HEK293 (cell line): ENCODE measurements at regions not wholly inside any gene's neighbourhood (a gene's known extent, or its start where the extent isn't known, plus 50 kb on each side); places are given as distances from the start of the nearest gene placed in this dataset.

Experiments
- CTCF ChIA-PET: fragments of 350-600 bp; formaldehyde crosslinking; extraction: SDS; loops from one replicate; lab custom pipeline; 2021; ENCODE audit warnings: antibody characterized with exemption; lab: Yijun Ruan, JAX
- POLR2A ChIA-PET: fragments of 300-600 bp; formaldehyde crosslinking; extraction: SDS; loops from one replicate; lab custom pipeline; 2020; ENCODE audit warnings: antibody characterized with exemption, inconsistent platforms; lab: Yijun Ruan, JAX
- H3K27ac ChIP-seq: fragments of 200-500 bp; sonication (Bioruptor generic); 2 replicates; pipeline ENCODE4 v1.5.1; 2014; ENCODE audit warnings: low read depth, low read length, control low read depth, inconsistent platforms; ENCODE audit errors: extremely low read depth
- H3K36me3 ChIP-seq, 2 experiments: fragments of 200-500 bp in 1 of 2; sonication (Bioruptor generic) in 1 of 2; 1 replicate in 1 of 2; 2 replicates in 1 of 2; pipeline ENCODE4 v1.5.1; 2014 to 2017; ENCODE audit warnings: inconsistent platforms in 2 of 2, low read length in 2 of 2; ENCODE audit not compliant: control insufficient read depth in 2 of 2, insufficient read depth in 1 of 2
- H3K4me1 ChIP-seq: fragments of 200-500 bp; sonication (Bioruptor generic); 2 replicates; pipeline ENCODE4 v1.5.1; 2014; ENCODE audit warnings: mild to moderate bottlenecking, low read length, inconsistent platforms; ENCODE audit not compliant: control insufficient read depth, insufficient read depth
- H3K4me3 ChIP-seq: 2 replicates; pipeline ENCODE4 v1.5.1; 2011; ENCODE audit warnings: low read depth, mild to moderate bottlenecking, control low read depth, low read length, moderate library complexity
- H3K9me3 ChIP-seq: fragments of 200-500 bp; sonication (Bioruptor generic); 2 replicates; pipeline ENCODE4 v1.5.1; 2014; ENCODE audit warnings: low read depth, low read length, inconsistent platforms; ENCODE audit not compliant: control insufficient read depth, insufficient read depth
- KLF8 ChIP-seq: fragments of 450-650 bp; formaldehyde crosslinking; IDR thresholded peaks from 2 replicates; pipeline ENCODE4 v1.5.1; 2016; ENCODE audit warnings: missing biosample characterization, missing genetic modification characterization
- PRDM1 ChIP-seq: fragments of 450-650 bp; formaldehyde crosslinking; IDR thresholded peaks from 2 replicates; pipeline ENCODE4; 2016; ENCODE audit warnings: missing biosample characterization, missing genetic modification characterization
- REPIN1 ChIP-seq: fragments of 450-650 bp; formaldehyde crosslinking; IDR thresholded peaks from 2 replicates; pipeline ENCODE4 v1.5.1; 2017; ENCODE audit warnings: missing biosample characterization, missing genetic modification characterization, low read depth
- TCF7L2 ChIP-seq: IDR thresholded peaks from 2 replicates; pipeline ENCODE4 v1.6.1; 2011; ENCODE audit warnings: low read depth, mild to moderate bottlenecking, inconsistent platforms, low read length, moderate library complexity, borderline replicate concordance
- ZNF138 ChIP-seq: fragments of 450-650 bp; formaldehyde crosslinking; IDR thresholded peaks from 2 replicates; pipeline ENCODE4 v1.5.1; 2016; ENCODE audit warnings: missing biosample characterization, missing genetic modification characterization, borderline replicate concordance
- ZNF2 ChIP-seq: fragments of 450-650 bp; formaldehyde crosslinking; IDR thresholded peaks from 2 replicates; pipeline ENCODE4 v1.5.1; 2016; ENCODE audit warnings: missing biosample characterization, missing genetic modification characterization
- ZNF394 ChIP-seq: fragments of 450-650 bp; formaldehyde crosslinking; IDR thresholded peaks from 2 replicates; pipeline ENCODE4 v1.5.1; 2016; ENCODE audit warnings: missing biosample characterization, missing genetic modification characterization, mild to moderate bottlenecking, moderate library complexity, borderline replicate concordance
- ZNF560 ChIP-seq: fragments of 450-650 bp; formaldehyde crosslinking; IDR thresholded peaks from 2 replicates; pipeline ENCODE4 v1.5.1; 2017; ENCODE audit warnings: missing biosample characterization, missing genetic modification characterization, borderline replicate concordance
- ZNF561 ChIP-seq: fragments of 450-650 bp; IDR thresholded peaks from 2 replicates; pipeline ENCODE4 v1.5.1; 2018; ENCODE audit warnings: missing biosample characterization, missing genetic modification characterization, borderline replicate concordance
- ZNF571 ChIP-seq: fragments of 450-650 bp; formaldehyde crosslinking; IDR thresholded peaks from 2 replicates; pipeline ENCODE4 v1.5.0; 2017; ENCODE audit warnings: missing biosample characterization, missing genetic modification characterization
- ZNF600 ChIP-seq: fragments of 450-650 bp; formaldehyde crosslinking; IDR thresholded peaks from 2 replicates; pipeline ENCODE4 v1.5.1; 2016; ENCODE audit warnings: missing biosample characterization, missing genetic modification characterization
- ZNF626 ChIP-seq: fragments of 450-650 bp; sonication (Bioruptor Pico); formaldehyde crosslinking; IDR thresholded peaks from 2 replicates; pipeline ENCODE4 v1.5.1; 2018; ENCODE audit warnings: missing biosample characterization, missing genetic modification characterization, inconsistent platforms
- TF ChIP-seq, protein P1 (sequence below): fragments of 450-650 bp; IDR thresholded peaks from 2 replicates; pipeline ENCODE4 v1.5.1; 2018; ENCODE audit warnings: missing biosample characterization, missing genetic modification characterization
- TF ChIP-seq, protein P2 (sequence below): fragments of 450-650 bp; formaldehyde crosslinking; IDR thresholded peaks from 2 replicates; pipeline ENCODE4 v1.5.1; 2017; ENCODE audit warnings: missing biosample characterization, missing genetic modification characterization
- TF ChIP-seq, protein P3 (sequence below): fragments of 450-650 bp; formaldehyde crosslinking; IDR thresholded peaks from 2 replicates; pipeline ENCODE4 v1.5.1; 2017; ENCODE audit warnings: missing biosample characterization, missing genetic modification characterization
- TF ChIP-seq, protein P4 (sequence below): fragments of 450-650 bp; formaldehyde crosslinking; IDR thresholded peaks from 2 replicates; pipeline ENCODE4 v1.5.1; 2016; ENCODE audit warnings: missing biosample characterization, missing genetic modification characterization
- TF ChIP-seq, protein P5 (sequence below): fragments of 450-650 bp; formaldehyde crosslinking; IDR thresholded peaks from 2 replicates; pipeline ENCODE4 v1.5.1; 2016; ENCODE audit warnings: missing biosample characterization, missing genetic modification characterization

DNA sequence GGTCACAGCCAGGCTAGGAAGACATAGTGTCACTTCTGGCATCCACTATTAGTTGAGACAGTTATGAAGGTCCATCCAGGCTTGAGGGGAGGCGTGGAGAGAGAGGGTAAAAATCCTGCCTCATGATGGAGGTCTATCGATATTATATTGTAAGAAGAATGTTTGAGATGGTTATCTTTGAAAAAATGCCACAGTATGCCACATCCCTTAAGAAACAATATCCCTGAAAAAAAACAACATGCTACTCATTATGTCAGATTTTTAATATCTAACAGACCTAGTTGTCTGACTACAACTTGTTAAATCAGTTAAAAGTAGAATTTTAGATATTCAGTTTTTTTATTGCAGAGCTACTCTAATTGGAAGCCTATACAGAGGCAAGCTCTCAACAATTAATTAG, 121.7 kb upstream of the SLC5A12 start:
- Histone ChIP-seq H3K4me1 (no peaks in the 10 kb centered on the region), H3K4me3 (no peak overlapping the region), H3K9me3 (no peaks in the 10 kb centered on the region), H3K27ac (no peak overlapping the region), H3K36me3 (no peaks in the 10 kb centered on the region)
- CTCF ChIA-PET = interaction anchor here (0.6 kb wide), 1 partner anchor 150 kb away, joined by 4 read pairs; the partner anchor contains the start of gene FIBIN
- POLR2A ChIA-PET = no interaction called here
- no peak for TF ChIP-seq KLF8 (tag by site-specific recombination)
- no peak for TF ChIP-seq PRDM1
- no peak for TF ChIP-seq ZNF571 (tag by site-specific recombination)
- TF ChIP-seq ZNF2 = no peak
- no peak for TF ChIP-seq ZNF600 (tag by site-specific recombination)
- TF ChIP-seq REPIN1 (tag by site-specific recombination) = no peak
- TF ChIP-seq ZNF394 = no peak

DNA sequence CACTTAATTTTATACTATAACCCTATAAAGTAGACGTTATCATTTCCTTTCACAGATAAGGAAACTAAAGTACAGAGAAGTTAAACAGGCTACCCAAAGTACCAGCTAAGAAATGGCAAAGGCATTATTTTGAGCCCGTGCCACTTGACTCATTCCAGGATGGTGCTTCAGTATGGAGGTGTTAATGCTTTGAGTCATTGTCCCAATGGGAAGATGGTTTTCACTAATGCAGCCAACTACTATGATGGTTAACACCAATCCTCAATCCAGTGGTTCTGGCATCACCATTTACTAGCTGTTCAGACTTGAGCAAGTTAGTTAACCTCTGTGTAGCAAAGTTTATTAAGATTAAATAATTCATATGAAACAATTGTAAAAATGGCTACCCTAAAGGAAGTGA, 123.1 kb upstream of the SLC5A12 start:
- H3K9me3 ChIP-seq = no peaks in the 10 kb centered on the region
- H3K4me3 ChIP-seq = no peak overlapping the region
- TF ChIP-seq, protein P1, sequence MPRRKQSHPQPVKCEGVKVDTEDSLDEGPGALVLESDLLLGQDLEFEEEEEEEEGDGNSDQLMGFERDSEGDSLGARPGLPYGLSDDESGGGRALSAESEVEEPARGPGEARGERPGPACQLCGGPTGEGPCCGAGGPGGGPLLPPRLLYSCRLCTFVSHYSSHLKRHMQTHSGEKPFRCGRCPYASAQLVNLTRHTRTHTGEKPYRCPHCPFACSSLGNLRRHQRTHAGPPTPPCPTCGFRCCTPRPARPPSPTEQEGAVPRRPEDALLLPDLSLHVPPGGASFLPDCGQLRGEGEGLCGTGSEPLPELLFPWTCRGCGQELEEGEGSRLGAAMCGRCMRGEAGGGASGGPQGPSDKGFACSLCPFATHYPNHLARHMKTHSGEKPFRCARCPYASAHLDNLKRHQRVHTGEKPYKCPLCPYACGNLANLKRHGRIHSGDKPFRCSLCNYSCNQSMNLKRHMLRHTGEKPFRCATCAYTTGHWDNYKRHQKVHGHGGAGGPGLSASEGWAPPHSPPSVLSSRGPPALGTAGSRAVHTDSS (tag by site-specific recombination) = no peak
- TF ChIP-seq ZNF138 (no peak), TCF7L2 (no peak), ZNF561 (tag by site-specific recombination) (no peak), ZNF626 (no peak), ZNF560 (tag by site-specific recombination) (no peak)
- TF ChIP-seq, protein P2, sequence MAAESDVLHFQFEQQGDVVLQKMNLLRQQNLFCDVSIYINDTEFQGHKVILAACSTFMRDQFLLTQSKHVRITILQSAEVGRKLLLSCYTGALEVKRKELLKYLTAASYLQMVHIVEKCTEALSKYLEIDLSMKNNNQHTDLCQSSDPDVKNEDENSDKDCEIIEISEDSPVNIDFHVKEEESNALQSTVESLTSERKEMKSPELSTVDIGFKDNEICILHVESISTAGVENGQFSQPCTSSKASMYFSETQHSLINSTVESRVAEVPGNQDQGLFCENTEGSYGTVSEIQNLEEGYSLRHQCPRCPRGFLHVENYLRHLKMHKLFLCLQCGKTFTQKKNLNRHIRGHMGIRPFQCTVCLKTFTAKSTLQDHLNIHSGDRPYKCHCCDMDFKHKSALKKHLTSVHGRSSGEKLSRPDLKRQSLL = no peak
- TF ChIP-seq, protein P3, sequence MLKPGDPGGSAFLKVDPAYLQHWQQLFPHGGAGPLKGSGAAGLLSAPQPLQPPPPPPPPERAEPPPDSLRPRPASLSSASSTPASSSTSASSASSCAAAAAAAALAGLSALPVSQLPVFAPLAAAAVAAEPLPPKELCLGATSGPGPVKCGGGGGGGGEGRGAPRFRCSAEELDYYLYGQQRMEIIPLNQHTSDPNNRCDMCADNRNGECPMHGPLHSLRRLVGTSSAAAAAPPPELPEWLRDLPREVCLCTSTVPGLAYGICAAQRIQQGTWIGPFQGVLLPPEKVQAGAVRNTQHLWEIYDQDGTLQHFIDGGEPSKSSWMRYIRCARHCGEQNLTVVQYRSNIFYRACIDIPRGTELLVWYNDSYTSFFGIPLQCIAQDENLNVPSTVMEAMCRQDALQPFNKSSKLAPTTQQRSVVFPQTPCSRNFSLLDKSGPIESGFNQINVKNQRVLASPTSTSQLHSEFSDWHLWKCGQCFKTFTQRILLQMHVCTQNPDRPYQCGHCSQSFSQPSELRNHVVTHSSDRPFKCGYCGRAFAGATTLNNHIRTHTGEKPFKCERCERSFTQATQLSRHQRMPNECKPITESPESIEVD (tag by site-specific recombination) = no peak
- TF ChIP-seq, protein P4, sequence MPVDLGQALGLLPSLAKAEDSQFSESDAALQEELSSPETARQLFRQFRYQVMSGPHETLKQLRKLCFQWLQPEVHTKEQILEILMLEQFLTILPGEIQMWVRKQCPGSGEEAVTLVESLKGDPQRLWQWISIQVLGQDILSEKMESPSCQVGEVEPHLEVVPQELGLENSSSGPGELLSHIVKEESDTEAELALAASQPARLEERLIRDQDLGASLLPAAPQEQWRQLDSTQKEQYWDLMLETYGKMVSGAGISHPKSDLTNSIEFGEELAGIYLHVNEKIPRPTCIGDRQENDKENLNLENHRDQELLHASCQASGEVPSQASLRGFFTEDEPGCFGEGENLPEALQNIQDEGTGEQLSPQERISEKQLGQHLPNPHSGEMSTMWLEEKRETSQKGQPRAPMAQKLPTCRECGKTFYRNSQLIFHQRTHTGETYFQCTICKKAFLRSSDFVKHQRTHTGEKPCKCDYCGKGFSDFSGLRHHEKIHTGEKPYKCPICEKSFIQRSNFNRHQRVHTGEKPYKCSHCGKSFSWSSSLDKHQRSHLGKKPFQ (tag by site-specific recombination) = no peak
- TF ChIP-seq, protein P5, sequence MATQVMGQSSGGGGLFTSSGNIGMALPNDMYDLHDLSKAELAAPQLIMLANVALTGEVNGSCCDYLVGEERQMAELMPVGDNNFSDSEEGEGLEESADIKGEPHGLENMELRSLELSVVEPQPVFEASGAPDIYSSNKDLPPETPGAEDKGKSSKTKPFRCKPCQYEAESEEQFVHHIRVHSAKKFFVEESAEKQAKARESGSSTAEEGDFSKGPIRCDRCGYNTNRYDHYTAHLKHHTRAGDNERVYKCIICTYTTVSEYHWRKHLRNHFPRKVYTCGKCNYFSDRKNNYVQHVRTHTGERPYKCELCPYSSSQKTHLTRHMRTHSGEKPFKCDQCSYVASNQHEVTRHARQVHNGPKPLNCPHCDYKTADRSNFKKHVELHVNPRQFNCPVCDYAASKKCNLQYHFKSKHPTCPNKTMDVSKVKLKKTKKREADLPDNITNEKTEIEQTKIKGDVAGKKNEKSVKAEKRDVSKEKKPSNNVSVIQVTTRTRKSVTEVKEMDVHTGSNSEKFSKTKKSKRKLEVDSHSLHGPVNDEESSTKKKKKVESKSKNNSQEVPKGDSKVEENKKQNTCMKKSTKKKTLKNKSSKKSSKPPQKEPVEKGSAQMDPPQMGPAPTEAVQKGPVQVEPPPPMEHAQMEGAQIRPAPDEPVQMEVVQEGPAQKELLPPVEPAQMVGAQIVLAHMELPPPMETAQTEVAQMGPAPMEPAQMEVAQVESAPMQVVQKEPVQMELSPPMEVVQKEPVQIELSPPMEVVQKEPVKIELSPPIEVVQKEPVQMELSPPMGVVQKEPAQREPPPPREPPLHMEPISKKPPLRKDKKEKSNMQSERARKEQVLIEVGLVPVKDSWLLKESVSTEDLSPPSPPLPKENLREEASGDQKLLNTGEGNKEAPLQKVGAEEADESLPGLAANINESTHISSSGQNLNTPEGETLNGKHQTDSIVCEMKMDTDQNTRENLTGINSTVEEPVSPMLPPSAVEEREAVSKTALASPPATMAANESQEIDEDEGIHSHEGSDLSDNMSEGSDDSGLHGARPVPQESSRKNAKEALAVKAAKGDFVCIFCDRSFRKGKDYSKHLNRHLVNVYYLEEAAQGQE (tag by site-specific recombination) = no peak
- TF ChIP-seq, all 188 proteins: peak for 0
- no peak overlapping the region for H3K27ac ChIP-seq
- no peaks in the 10 kb centered on the region for H3K36me3 ChIP-seq
- ChIA-PET POLR2A (no interaction called here), CTCF (no interaction called here)
- H3K4me1 ChIP-seq = no peaks in the 10 kb centered on the region
